ENCODE measurements at regions not wholly inside any gene's neighbourhood (a gene's known extent, or its start where the extent isn't known, plus 50 kb on each side); places are given as distances from the start of the nearest gene placed in this dataset.

- TF ChIP-seq, protein P1, sequence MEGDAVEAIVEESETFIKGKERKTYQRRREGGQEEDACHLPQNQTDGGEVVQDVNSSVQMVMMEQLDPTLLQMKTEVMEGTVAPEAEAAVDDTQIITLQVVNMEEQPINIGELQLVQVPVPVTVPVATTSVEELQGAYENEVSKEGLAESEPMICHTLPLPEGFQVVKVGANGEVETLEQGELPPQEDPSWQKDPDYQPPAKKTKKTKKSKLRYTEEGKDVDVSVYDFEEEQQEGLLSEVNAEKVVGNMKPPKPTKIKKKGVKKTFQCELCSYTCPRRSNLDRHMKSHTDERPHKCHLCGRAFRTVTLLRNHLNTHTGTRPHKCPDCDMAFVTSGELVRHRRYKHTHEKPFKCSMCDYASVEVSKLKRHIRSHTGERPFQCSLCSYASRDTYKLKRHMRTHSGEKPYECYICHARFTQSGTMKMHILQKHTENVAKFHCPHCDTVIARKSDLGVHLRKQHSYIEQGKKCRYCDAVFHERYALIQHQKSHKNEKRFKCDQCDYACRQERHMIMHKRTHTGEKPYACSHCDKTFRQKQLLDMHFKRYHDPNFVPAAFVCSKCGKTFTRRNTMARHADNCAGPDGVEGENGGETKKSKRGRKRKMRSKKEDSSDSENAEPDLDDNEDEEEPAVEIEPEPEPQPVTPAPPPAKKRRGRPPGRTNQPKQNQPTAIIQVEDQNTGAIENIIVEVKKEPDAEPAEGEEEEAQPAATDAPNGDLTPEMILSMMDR (conservative IDR thresholded peaks at IDR 0.05; ENCODE audit: low read depth, low read length), result no peak
- TF ChIP-seq EZH2phosphoT487 (IDR thresholded peaks at IDR 0.05; ENCODE audit: borderline replicate concordance, low read length), result no peak
- no peak for TF ChIP-seq EZH2 (IDR thresholded peaks at IDR 0.05; ENCODE audit: low read length, unreplicated experiment)
Observed at GRCh38 chr2:173713904-173714555, 251.1 kb downstream of the SP3 start.

Measured in PC-3 (cell line).